GM12878 (cell line): ENCODE measurements at regions not wholly inside any gene's neighbourhood (a gene's known extent, or its start where the extent isn't known, plus 50 kb on each side); places are given as distances from the start of the nearest gene placed in this dataset.

Experiments
- ATAC-seq: fragments of 200-7000 bp; cut with Tn5 transposase; 3 replicates; pipeline ENCODE4 v1.9.1; 2020; ENCODE audit warnings: mild to moderate bottlenecking, moderate library complexity
- BruUV-seq: library from RNA; stranded (reverse); fragments of 400-500 nt; replicated peaks from 2 replicates; lab custom pipeline; 2021; lab: Mats Ljungman, UMichigan
- CTCF ChIA-PET: fragments of 300-600 bp; sonication (Branson Sonifier 250); formaldehyde crosslinking; extraction: SDS; loops from one replicate; lab custom pipeline; 2021; ENCODE audit warnings: inconsistent platforms; lab: Yijun Ruan, JAX
- POLR2A ChIA-PET: fragments of 350-600 bp; formaldehyde crosslinking; extraction: SDS; loops from one replicate; lab custom pipeline; 2021; ENCODE audit warnings: inconsistent platforms; lab: Charles Lee
- RAD21 ChIA-PET: fragments of 300-600 bp; sonication (Branson Sonifier 250); formaldehyde crosslinking; loops from one replicate; lab custom pipeline; 2023; ENCODE audit warnings: antibody characterized with exemption; ENCODE audit not compliant: unreplicated experiment; lab: Charles Lee
- SMC1A ChIA-PET: fragments of 300-600 bp; sonication (Branson Sonifier 250); formaldehyde crosslinking; loops from one replicate; lab custom pipeline; 2023; ENCODE audit not compliant: unreplicated experiment, uncharacterized antibody; lab: Charles Lee
- DNase-seq: peaks from one replicate; pipeline ENCODE4 v3.0.0-alpha.2; 2011; ENCODE audit warnings: low read depth, low spot score
- FAIRE-seq: peaks from 3 replicates; lab custom pipeline; 2011; peaks lifted over from hg19 to GRCh38; lab: Jason Lieb, UNC
- H2AFZ ChIP-seq: 2 replicates; pipeline ENCODE4 v1.6.0; 2011; ENCODE audit warnings: low read depth, low read length, control low read depth; ENCODE audit not compliant: control insufficient read depth
- H3K27ac ChIP-seq: 2 replicates; pipeline ENCODE4 v1.5.1; 2011; ENCODE audit warnings: control low read depth; ENCODE audit not compliant: control insufficient read depth, insufficient read depth
- H3K27me3 ChIP-seq, 2 experiments: replicated peaks in 1 of 2; 2 replicates each; pipeline versions ENCODE4 v1.6.0 to v1.6.1; 2011; ENCODE audit warnings: low read length in 1 of 2; ENCODE audit not compliant: control insufficient read depth in 2 of 2, insufficient read depth in 2 of 2
- H3K36me3 ChIP-seq, 2 experiments: 2 replicates each; pipeline ENCODE4 v1.5.1; 2011; ENCODE audit warnings: low read length in 1 of 2; ENCODE audit not compliant: control insufficient read depth in 2 of 2, insufficient read depth in 2 of 2
- H3K4me1 ChIP-seq: 2 replicates; pipeline ENCODE4 v1.6.1; 2011; ENCODE audit warnings: mild to moderate bottlenecking, low read length, moderate library complexity, mixed read lengths; ENCODE audit not compliant: control insufficient read depth, insufficient read depth
- H3K4me2 ChIP-seq: 2 replicates; pipeline ENCODE4 v1.6.0; 2011; ENCODE audit warnings: control low read depth; ENCODE audit not compliant: control insufficient read depth, insufficient read depth
- H3K4me3 ChIP-seq: fragments of 200-600 bp; sonication (generic); 2 replicates; pipeline ENCODE4 v1.5.1; 2016
- H3K79me2 ChIP-seq: 2 replicates; pipeline ENCODE4 v1.6.0; 2011; ENCODE audit warnings: low read length; ENCODE audit not compliant: control insufficient read depth, insufficient read depth
- H3K9ac ChIP-seq: 2 replicates; pipeline ENCODE4 v1.8.0; 2011; ENCODE audit warnings: low read length, control low read depth, mixed read lengths; ENCODE audit not compliant: control insufficient read depth, insufficient read depth
- H3K9me3 ChIP-seq: replicated peaks from 3 replicates; pipeline ENCODE4 v1.5.1; 2011; ENCODE audit warnings: mild to moderate bottlenecking, low read length; ENCODE audit not compliant: control insufficient read depth, insufficient read depth
- H4K20me1 ChIP-seq: 2 replicates; pipeline ENCODE4 v1.6.0; 2011; ENCODE audit not compliant: control insufficient read depth, insufficient read depth
- HSF1 ChIP-seq: fragments of 150-350 bp; IDR thresholded peaks from 2 replicates; pipeline ENCODE4 v1.6.1; 2014; ENCODE audit warnings: mild to moderate bottlenecking, low read depth, low read length
- KDM1A ChIP-seq: fragments of 200-600 bp; sonication (generic); IDR thresholded peaks from 2 replicates; pipeline ENCODE4 v1.6.1; 2016; ENCODE audit warnings: borderline replicate concordance
- KLF5 ChIP-seq: fragments of 450-650 bp; IDR thresholded peaks from 2 replicates; pipeline ENCODE4 v1.6.1; 2014; ENCODE audit warnings: mild to moderate bottlenecking; ENCODE audit not compliant: partially characterized antibody
- MYC ChIP-seq: IDR thresholded peaks from 2 replicates; pipeline ENCODE4 v1.6.1; 2011; ENCODE audit warnings: mild to moderate bottlenecking, low read length, moderate library complexity, inconsistent platforms; ENCODE audit not compliant: insufficient read depth, insufficient replicate concordance, insufficient read length, severe bottlenecking
- NBN ChIP-seq: fragments of 450-650 bp; IDR thresholded peaks from 2 replicates; pipeline ENCODE4 v1.6.1; 2016
- PML ChIP-seq: IDR thresholded peaks from 2 replicates; pipeline ENCODE4 v1.6.1; 2012; ENCODE audit warnings: low read length, inconsistent platforms
- ZBTB40 ChIP-seq: fragments of 450-650 bp; IDR thresholded peaks from 2 replicates; pipeline ENCODE4 v1.6.1; 2016; ENCODE audit warnings: mild to moderate bottlenecking, moderate library complexity, borderline replicate concordance
- ZNF24 ChIP-seq: fragments of 450-650 bp; IDR thresholded peaks from 2 replicates; pipeline ENCODE4 v1.6.1; 2017; ENCODE audit warnings: antibody characterized with exemption, mild to moderate bottlenecking
- WGBS: methylation state at CpG from one replicate; pipeline ENCODE4 v1.1.6; 2016; ENCODE audit warnings: low lambda C conversion rate; ENCODE audit not compliant: insufficient replicate concordance, insufficient coverage; ENCODE audit errors: missing lambda C conversion rate; 5-methylcytosine and 5-hydroxymethylcytosine counted together
- in situ Hi-C: fragments of 300-500 bp; cut with MboI; formaldehyde crosslinking; loops from 9 replicates; pipeline ENCODE4 v1.14.3; 2018; ENCODE audit warnings: mixed read lengths
- intact Hi-C: fragments of 100-400 bp; cut with micrococcal nuclease; formaldehyde crosslinking; loops from one replicate; pipeline ENCODE4 v1.14.2; 2022; ENCODE audit not compliant: unreplicated experiment

GRCh38 chr10:61051344-61051743 lies 107.4 kb upstream of the RHOBTB1 start:
- 12% methylated on average over 5 of the region's 5 CpGs for WGBS
- ATAC-seq (no peak), DNase-seq (no peak), FAIRE-seq (no peak)
- no peak overlapping the region for H3K4me3 ChIP-seq
- TF ChIP-seq HSF1: no peak
- no peak for TF ChIP-seq MYC
- TF ChIP-seq NBN: no peak
- TF ChIP-seq ZNF24: no peak
- H3K9me3 ChIP-seq: no peaks in the 10 kb centered on the region
- no peak overlapping the region for H2AFZ ChIP-seq
- H3K27ac ChIP-seq: no peak overlapping the region
- no peaks in the 10 kb centered on the region for H4K20me1 ChIP-seq
- H3K4me1 ChIP-seq: no peaks in the 10 kb centered on the region
- no peaks in the 10 kb centered on the region; a peak in 1 of 4 replicates for H3K27me3 ChIP-seq
- no TSS peak for BruUV-seq
- SMC1A ChIA-PET: no interaction called here
- POLR2A ChIA-PET: no interaction called here
- H3K36me3 ChIP-seq: no peaks in the 10 kb centered on the region
- CTCF ChIA-PET: no interaction called here
- H3K79me2 ChIP-seq: no peaks in the 10 kb centered on the region
- H3K9ac ChIP-seq: no peak overlapping the region
- intact Hi-C loops: no loop called here
- in situ Hi-C loops: no loop called here
- H3K4me2 ChIP-seq: no peak overlapping the region
- RAD21 ChIA-PET: no interaction called here

GRCh38 chr10:61050120-61050745 lies 106.2 kb upstream of the RHOBTB1 start:
- RAD21 ChIA-PET: no interaction called here
- H3K9ac ChIP-seq: no peak overlapping the region
- intact Hi-C loops (no loop called here), in situ Hi-C loops (no loop called here)
- no peaks in the 10 kb centered on the region; a peak in 1 of 4 replicates for H3K27me3 ChIP-seq
- no TSS peak for BruUV-seq
- H2AFZ ChIP-seq: no peak overlapping the region
- POLR2A ChIA-PET: no interaction called here
- H3K4me2 ChIP-seq: no peak overlapping the region
- no peaks in the 10 kb centered on the region for H3K36me3 ChIP-seq
- H3K4me3 ChIP-seq: no peak overlapping the region
- TF ChIP-seq KDM1A (no peak), KLF5 (no peak), PML (no peak), ZBTB40 (no peak)
- SMC1A ChIA-PET: no interaction called here
- no peaks in the 10 kb centered on the region for H4K20me1 ChIP-seq
- no peak for FAIRE-seq
- ATAC-seq: no peak
- 19% methylated on average over 5 of the region's 5 CpGs for WGBS
- H3K4me1 ChIP-seq: no peaks in the 10 kb centered on the region
- H3K27ac ChIP-seq: no peak overlapping the region
- no peaks in the 10 kb centered on the region for H3K79me2 ChIP-seq
- H3K9me3 ChIP-seq: no peaks in the 10 kb centered on the region
- CTCF ChIA-PET: no interaction called here
- no peak for DNase-seq
